ENCODE measurements at regions not wholly inside any gene's neighbourhood (a gene's known extent, or its start where the extent isn't known, plus 50 kb on each side); places are given as distances from the start of the nearest gene placed in this dataset.
"Not testable (repeated sequence)": the region's sequence is repeated elsewhere in the genome, so short reads cannot be mapped to it uniquely, and the experiment has no call there.

DNA sequence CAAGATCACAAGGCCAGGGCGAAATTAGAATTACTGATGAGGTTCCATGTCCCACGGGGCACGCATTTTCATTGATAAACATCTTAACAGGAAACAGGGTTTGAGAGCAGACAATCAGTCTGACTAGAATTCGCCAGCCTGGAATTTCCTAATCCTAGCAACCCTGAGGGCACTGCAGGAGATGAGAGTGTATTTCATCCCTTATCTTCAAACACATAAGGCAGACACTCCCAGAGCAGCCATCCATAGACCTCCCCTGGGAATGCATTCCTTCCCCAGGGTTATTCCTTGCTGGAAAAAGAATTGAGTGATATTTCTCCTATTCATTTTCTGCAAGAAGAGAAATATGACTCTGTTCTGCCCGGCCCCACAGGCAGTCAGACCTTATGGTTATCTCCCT is 821.7 kb downstream of the MAT2B start:
- ATAC-seq, H3K27me3 Mint-ChIP-seq, H3K27ac Mint-ChIP-seq, H3K36me3 Mint-ChIP-seq, H3K4me1 Mint-ChIP-seq, H3K4me3 Mint-ChIP-seq, H3K9me3 Mint-ChIP-seq: not testable (repeated sequence)

DNA sequence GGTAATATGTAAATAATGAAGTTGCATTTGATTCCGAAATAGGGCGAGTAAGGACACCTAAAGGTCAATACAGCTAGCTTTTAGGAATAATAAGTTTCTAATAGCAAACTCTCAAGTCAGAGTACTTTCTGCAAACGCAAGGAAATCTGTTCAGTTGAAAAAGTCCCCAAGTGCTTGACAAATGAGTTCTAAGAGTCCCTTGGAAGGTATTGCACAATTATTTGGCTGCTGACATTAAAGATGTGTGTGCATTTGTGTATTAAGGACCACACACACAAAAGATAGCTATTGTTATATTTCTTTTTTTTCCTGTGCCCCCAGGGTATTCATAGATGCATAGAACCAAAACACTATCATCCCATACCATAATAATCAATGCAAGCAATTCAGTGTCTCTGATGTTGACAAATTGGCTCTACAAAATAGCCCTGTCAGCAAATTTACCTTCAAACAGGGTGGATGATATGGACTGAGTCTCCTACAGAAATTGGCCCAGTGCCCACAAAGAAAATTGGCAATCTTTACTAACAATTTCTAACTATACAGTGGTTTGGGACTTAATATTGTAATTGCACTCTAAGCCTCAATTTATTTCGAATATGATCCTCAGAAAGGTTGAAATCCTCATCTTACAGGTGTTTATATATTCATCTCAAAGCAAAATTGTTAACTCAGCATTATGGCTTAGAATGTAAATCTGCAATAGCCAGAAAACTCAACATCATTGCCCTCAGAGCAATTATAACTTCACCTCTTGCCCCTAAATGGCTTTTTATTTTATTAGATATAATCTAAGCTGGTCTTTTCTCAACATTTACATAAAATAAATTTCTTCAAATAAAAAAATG is 827.2 kb downstream of the MAT2B start:
- H3K4me1 Mint-ChIP-seq: no peaks in the 10 kb centered on the region
- H3K27me3 Mint-ChIP-seq: no peaks in the 10 kb centered on the region
- no peak overlapping the region for H3K27ac Mint-ChIP-seq
- no peaks in the 10 kb centered on the region for H3K9me3 Mint-ChIP-seq
- H3K36me3 Mint-ChIP-seq: no peaks in the 10 kb centered on the region
- no peak for ATAC-seq
- H3K4me3 Mint-ChIP-seq: no peak overlapping the region

GRCh38 chr5:164335837-164336236 is 830.4 kb downstream of the MAT2B start:
- H3K36me3 Mint-ChIP-seq: no peaks in the 10 kb centered on the region
- no peak overlapping the region for H3K27ac Mint-ChIP-seq
- ATAC-seq: no peak
- no peak overlapping the region for H3K4me3 Mint-ChIP-seq
- no peaks in the 10 kb centered on the region for H3K4me1 Mint-ChIP-seq
- H3K9me3 Mint-ChIP-seq: no peaks in the 10 kb centered on the region
- no peaks in the 10 kb centered on the region for H3K27me3 Mint-ChIP-seq

DNA sequence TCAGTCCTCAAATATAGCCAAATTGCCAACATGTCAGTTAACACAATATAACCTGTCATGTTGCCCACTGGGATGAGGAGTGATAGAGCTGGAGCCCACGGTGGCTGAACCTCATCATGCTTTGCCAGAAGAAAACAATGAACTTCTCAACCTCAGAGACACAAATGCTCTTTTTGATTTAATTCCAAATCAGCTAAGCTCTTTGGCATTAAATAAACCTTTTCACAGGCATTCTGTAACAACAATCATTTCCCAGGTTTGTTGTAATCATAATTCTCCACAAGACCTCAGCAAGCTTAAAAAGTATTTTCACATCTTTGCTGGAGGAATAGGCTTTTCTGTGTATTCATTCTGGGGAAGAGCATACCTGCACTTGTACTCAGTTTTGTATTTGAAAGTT is 830.9 kb downstream of the MAT2B start:
- no peaks in the 10 kb centered on the region for H3K9me3 Mint-ChIP-seq
- ATAC-seq: no peak
- no peaks in the 10 kb centered on the region for H3K4me1 Mint-ChIP-seq
- H3K4me3 Mint-ChIP-seq: no peak overlapping the region
- H3K36me3 Mint-ChIP-seq: no peaks in the 10 kb centered on the region
- H3K27me3 Mint-ChIP-seq: no peaks in the 10 kb centered on the region
- no peak overlapping the region for H3K27ac Mint-ChIP-seq

DNA sequence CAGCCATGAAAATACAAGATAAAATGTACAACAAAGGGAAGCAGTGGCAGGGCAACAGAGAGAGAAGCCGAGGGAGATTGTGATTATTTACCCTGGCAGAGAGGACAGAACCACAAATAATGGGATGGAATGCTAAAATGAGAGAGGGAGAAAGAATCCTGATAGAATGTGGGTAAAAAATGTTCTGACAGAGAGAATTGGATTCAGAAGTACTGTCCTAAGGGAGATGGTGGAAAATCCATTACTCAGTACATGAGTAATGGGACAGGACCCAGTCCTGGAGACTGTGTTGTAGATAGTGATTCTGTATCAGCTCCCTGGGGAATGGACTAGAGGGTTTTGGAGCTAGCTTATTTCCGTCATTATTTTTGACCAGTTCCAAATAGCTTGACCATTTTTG is 831.5 kb downstream of the MAT2B start:
- Mint-ChIP-seq H3K4me1 (no peaks in the 10 kb centered on the region), H3K27ac (no peak overlapping the region), H3K27me3 (no peaks in the 10 kb centered on the region), H3K4me3 (no peak overlapping the region), H3K9me3 (no peaks in the 10 kb centered on the region), H3K36me3 (no peaks in the 10 kb centered on the region)
- ATAC-seq: no peak

- ATAC-seq: no peak
- H3K27me3 Mint-ChIP-seq: no peaks in the 10 kb centered on the region
- no peaks in the 10 kb centered on the region for H3K4me1 Mint-ChIP-seq
- no peak overlapping the region for H3K27ac Mint-ChIP-seq
- no peak overlapping the region for H3K4me3 Mint-ChIP-seq
- H3K36me3 Mint-ChIP-seq: no peaks in the 10 kb centered on the region
- no peaks in the 10 kb centered on the region for H3K9me3 Mint-ChIP-seq
Observed at GRCh38 chr5:164341056-164341619, 835.7 kb downstream of the MAT2B start.

DNA sequence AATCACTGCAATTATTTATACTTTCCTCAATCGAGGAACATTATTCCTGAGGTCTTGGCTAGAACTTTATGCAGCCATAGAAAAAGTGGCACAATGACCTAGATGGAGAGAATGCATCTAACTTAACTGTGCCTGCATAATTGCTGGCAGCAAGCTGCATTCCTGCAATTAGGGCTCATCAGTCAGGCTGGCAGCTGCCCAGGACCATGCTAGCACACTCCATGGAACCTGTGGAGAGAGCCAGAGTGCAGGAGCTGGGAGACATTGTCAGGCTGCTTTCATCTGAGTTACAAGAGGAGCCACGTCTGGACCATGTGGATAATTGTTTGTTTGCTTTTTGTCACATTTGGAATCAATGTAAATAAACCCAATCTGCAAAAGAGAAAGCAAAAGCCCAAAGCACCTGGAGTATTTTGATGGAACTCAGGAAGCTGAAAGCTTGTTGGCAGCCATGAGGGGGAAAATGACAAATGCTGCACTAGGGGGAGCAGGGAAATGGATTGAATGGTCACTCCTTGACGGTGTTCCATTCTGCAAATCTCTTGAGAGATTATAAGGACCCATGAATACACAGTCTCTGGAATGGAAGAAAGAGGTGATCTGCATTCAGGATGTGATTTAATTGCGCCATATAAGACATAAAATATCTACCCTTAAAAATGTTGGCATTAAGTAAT is 839.9 kb downstream of the MAT2B start:
- Mint-ChIP-seq H3K27me3 (peaks cover 20% of the 10 kb centered on the region), H3K4me1 (no peaks in the 10 kb centered on the region), H3K36me3 (no peaks in the 10 kb centered on the region), H3K9me3 (no peaks in the 10 kb centered on the region), H3K27ac (no peak overlapping the region), H3K4me3 (no peak overlapping the region)
- no peak for ATAC-seq

- no peaks in the 10 kb centered on the region for H3K36me3 Mint-ChIP-seq
- H3K9me3 Mint-ChIP-seq: no peaks in the 10 kb centered on the region
Observed at GRCh38 chr5:164345853-164346252, 840.4 kb downstream of the MAT2B start.

DNA sequence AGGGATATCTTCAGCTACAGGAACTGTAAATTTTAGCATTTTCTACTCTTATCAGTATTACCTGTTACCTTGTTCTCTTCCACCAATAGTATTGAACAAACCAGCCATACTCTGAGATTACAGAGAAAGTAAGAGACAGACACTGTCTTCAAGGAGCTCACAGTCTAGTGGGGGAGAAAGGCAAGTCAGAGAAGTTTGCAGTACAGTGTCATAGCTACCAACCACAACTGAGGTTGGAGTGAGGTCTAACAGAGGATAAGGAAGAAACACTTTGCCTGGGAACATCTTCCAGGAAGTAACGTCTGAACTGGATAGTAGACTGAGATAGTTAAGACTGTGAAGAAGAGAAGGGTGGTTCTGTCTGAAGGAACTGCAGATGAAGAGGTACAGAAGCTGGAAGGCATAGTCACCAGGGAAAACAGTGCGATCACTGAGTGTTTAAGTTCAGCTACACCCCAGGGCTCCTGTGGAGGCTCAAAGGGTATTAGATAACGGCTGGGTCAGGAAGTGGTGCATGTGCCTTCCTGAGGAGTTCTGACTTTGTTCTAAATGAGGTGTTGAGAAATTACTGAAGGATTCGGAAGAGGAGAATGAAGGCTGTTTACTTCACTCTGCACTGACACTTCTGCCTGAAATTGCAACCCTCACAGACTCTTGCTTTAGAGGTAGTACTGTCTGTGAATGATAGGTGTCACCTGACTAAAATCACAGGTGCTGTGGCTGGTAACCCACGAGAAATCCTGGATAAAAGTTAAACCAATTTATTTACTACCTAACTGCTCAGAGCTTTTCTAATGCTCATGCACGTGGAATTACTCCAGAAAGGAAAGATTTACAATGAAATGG is 841.6 kb downstream of the MAT2B start:
- H3K36me3 Mint-ChIP-seq: no peaks in the 10 kb centered on the region
- H3K27me3 Mint-ChIP-seq: peaks cover 25% of the 10 kb centered on the region
- no peaks in the 10 kb centered on the region for H3K4me1 Mint-ChIP-seq
- H3K9me3 Mint-ChIP-seq: no peaks in the 10 kb centered on the region
- H3K27ac Mint-ChIP-seq: no peak overlapping the region
- peak; percentile 34 for ATAC-seq
- H3K4me3 Mint-ChIP-seq: no peak overlapping the region

More at GRCh38 chr5:164345853-164346252, 840.4 kb downstream of the MAT2B start:
- Mint-ChIP-seq H3K4me1 (no peaks in the 10 kb centered on the region), H3K27ac (no peak overlapping the region), H3K27me3 (peaks cover 25% of the 10 kb centered on the region), H3K4me3 (no peak overlapping the region)
- ATAC-seq: no peak

GRCh38 chr5:164350236-164350635 is 844.8 kb downstream of the MAT2B start:
- no peaks in the 10 kb centered on the region for H3K36me3 Mint-ChIP-seq
- peaks cover 25% of the 10 kb centered on the region for H3K27me3 Mint-ChIP-seq
- ATAC-seq: no peak
- H3K27ac Mint-ChIP-seq: no peak overlapping the region
- no peaks in the 10 kb centered on the region for H3K4me1 Mint-ChIP-seq
- H3K9me3 Mint-ChIP-seq: no peaks in the 10 kb centered on the region
- H3K4me3 Mint-ChIP-seq: no peak overlapping the region

DNA sequence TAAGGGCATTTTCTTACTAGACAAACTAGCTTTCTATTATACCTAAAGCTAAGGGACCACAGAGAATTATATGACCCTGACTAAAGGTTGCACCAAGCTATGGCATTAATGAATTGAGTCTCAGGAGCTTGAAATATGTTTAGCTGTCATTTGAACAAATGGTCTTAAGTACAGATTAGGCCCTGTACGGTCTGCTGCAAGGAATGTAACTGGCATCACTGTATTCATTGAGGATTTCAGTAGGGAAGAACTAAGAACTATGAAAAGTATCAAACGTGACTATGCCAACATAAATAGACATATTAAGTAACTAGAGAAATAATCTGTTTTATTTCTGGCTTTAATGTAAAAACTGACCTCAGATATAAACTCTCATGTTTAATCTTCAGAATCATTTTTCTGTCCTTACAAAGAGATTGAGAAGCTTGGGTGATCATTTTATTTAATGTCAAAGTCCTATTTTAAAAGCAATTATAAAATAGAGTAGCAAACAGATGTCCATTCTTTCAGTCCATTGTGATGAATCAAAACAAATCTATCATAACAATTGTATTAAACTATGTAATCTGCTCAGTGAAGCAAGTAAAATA is 845.9 kb downstream of the MAT2B start:
- ATAC-seq: no peak
- no peak overlapping the region for H3K27ac Mint-ChIP-seq
- no peaks in the 10 kb centered on the region for H3K4me1 Mint-ChIP-seq
- no peaks in the 10 kb centered on the region for H3K9me3 Mint-ChIP-seq
- H3K27me3 Mint-ChIP-seq: peaks cover 25% of the 10 kb centered on the region
- H3K36me3 Mint-ChIP-seq: no peaks in the 10 kb centered on the region
- H3K4me3 Mint-ChIP-seq: no peak overlapping the region

DNA sequence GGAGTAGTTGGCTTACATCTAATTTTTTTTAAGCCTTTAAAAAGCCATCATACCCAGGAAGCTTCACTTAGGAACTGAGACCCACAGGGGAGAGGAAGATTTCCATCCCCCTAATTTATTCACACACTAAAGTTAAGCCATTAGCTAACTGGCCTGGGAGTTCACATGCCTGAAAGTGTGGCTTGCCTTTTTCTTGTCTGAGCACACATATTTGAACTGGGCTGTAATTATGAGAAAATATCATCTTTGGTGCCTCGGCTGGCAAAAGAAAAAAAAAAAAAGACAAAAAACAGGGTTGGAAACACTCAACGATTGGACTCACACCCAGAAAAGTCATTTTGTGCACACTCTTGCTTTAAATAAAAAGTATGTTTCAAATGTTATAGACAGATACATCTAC is 847.3 kb downstream of the MAT2B start:
- no peaks in the 10 kb centered on the region for H3K36me3 Mint-ChIP-seq
- H3K9me3 Mint-ChIP-seq: no peaks in the 10 kb centered on the region
- no peak overlapping the region for H3K4me3 Mint-ChIP-seq
- no peak for ATAC-seq
- peaks cover 25% of the 10 kb centered on the region for H3K27me3 Mint-ChIP-seq
- no peak overlapping the region for H3K27ac Mint-ChIP-seq
- peaks cover 6% of the 10 kb centered on the region for H3K4me1 Mint-ChIP-seq

- H3K9me3 Mint-ChIP-seq: no peaks in the 10 kb centered on the region
- no peak for ATAC-seq
- H3K4me3 Mint-ChIP-seq: no peak overlapping the region
- H3K27me3 Mint-ChIP-seq: peaks cover 22% of the 10 kb centered on the region
- no peaks in the 10 kb centered on the region for H3K36me3 Mint-ChIP-seq
- no peak overlapping the region for H3K27ac Mint-ChIP-seq
- H3K4me1 Mint-ChIP-seq: peaks cover 7% of the 10 kb centered on the region
Observed at GRCh38 chr5:164353155-164353554, 847.7 kb downstream of the MAT2B start.

- H3K9me3 Mint-ChIP-seq: no peaks in the 10 kb centered on the region
- no peaks in the 10 kb centered on the region for H3K36me3 Mint-ChIP-seq
- peaks cover 15% of the 10 kb centered on the region for H3K27me3 Mint-ChIP-seq
- no peak overlapping the region for H3K27ac Mint-ChIP-seq
- no peak overlapping the region for H3K4me3 Mint-ChIP-seq
- H3K4me1 Mint-ChIP-seq: peaks cover 7% of the 10 kb centered on the region
- ATAC-seq: no peak
Observed at GRCh38 chr5:164354139-164354751, 848.8 kb downstream of the MAT2B start.
